ENCODE measurements at regions not wholly inside any gene's neighbourhood (a gene's known extent, or its start where the extent isn't known, plus 50 kb on each side); places are given as distances from the start of the nearest gene placed in this dataset.

DNA sequence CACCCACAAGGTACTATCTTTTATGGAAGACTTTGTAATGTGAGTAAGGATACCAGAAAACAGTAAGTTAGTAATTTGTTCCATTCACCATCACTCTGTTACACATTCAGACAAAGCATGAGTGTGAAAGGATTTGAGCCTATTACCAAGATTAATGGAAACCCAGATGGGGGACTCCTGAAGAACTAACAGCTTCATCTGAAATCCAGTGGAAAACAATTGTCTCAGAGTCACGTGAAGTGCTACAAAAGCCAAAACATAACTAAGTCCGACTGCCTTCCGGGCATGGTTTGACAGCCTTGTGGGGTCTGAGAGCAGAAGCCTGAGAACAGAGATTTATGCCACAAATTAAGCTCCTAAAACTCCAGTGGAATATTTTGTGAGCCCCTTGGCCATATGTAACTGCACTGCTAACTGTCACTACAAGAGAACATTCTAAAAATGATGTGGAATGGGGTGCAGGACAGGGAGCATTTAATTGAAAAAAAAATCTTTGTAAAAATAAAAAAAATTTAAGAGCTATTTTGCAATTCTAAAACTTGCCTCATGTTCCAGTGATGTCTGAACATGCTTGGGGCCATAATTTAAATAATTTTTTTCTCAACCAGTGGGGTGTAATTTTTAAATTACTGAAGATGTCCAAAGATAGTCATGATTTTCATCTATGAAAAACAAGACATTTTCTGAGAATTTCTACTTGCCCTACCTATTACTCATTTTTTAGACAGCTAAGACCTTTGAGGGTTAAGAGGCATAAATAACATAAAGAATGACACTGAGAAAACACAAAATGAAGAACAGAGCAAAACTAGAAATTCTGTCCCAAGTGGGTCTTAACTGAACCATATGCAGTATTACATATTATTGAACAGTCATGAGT is 555.0 kb downstream of the INHBA start:
- no peak for TF ChIP-seq ATF7 (IDR thresholded peaks at IDR 0.05; ENCODE audit: low read depth)
- TF ChIP-seq ZNF622 (IDR thresholded peaks at IDR 0.05) = no peak
- no peak for TF ChIP-seq CBX5 (IDR thresholded peaks at IDR 0.05; ENCODE audit: low read depth)
- no peak for TF ChIP-seq POLR2A (IDR thresholded peaks at IDR 0.05; ENCODE audit: low read depth, low read length)
- no peak for TF ChIP-seq SMAD1 (IDR thresholded peaks at IDR 0.05; ENCODE audit: low read depth, partially characterized antibody)
- TF ChIP-seq USF1 (IDR thresholded peaks at IDR 0.05; ENCODE audit: borderline replicate concordance, extremely low read length, insufficient read depth, low read depth, low read length) = no peak
- no peak for TF ChIP-seq CBFB (IDR thresholded peaks at IDR 0.05; ENCODE audit: low read depth)
- TF ChIP-seq, protein P1, sequence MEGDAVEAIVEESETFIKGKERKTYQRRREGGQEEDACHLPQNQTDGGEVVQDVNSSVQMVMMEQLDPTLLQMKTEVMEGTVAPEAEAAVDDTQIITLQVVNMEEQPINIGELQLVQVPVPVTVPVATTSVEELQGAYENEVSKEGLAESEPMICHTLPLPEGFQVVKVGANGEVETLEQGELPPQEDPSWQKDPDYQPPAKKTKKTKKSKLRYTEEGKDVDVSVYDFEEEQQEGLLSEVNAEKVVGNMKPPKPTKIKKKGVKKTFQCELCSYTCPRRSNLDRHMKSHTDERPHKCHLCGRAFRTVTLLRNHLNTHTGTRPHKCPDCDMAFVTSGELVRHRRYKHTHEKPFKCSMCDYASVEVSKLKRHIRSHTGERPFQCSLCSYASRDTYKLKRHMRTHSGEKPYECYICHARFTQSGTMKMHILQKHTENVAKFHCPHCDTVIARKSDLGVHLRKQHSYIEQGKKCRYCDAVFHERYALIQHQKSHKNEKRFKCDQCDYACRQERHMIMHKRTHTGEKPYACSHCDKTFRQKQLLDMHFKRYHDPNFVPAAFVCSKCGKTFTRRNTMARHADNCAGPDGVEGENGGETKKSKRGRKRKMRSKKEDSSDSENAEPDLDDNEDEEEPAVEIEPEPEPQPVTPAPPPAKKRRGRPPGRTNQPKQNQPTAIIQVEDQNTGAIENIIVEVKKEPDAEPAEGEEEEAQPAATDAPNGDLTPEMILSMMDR (IDR thresholded peaks at IDR 0.05 in 2 of 3, conservative IDR thresholded peaks at IDR 0.05 in 1 of 3; ENCODE audit: control insufficient read depth in 2 of 3, extremely low read depth in 1 of 3, insufficient read depth in 1 of 3, low read depth in 3 of 3, low read length in 3 of 3) = no peak
- no peak for TF ChIP-seq SMARCA5 (IDR thresholded peaks at IDR 0.05)
- TF ChIP-seq SREBF2 (IDR thresholded peaks at IDR 0.05; ENCODE audit: low read length) = no peak
- no peak for TF ChIP-seq POLR2AphosphoS5 (IDR thresholded peaks at IDR 0.05; ENCODE audit: low read length)
- no peak for TF ChIP-seq FOS (IDR thresholded peaks at IDR 0.05; ENCODE audit: borderline replicate concordance, extremely low read depth, insufficient read length)

Measured in GM12878 (cell line).